Mesenchymal stem cell (in vitro differentiated cells and primary cell): ENCODE measurements at regions not wholly inside any gene's neighbourhood (a gene's known extent, or its start where the extent isn't known, plus 50 kb on each side); places are given as distances from the start of the nearest gene placed in this dataset.
"Not testable (repeated sequence)": the region's sequence is repeated elsewhere in the genome, so short reads cannot be mapped to it uniquely, and the experiment has no call there.

ENCODE experiments used
- DNase-seq: peaks from one replicate; pipeline ENCODE4 v3.0.0-alpha.2; 2013
- H2AFZ ChIP-seq: one replicate; pipeline ENCODE4 v1.6.1; 2013; ENCODE audit warnings: low read depth, mild to moderate bottlenecking, control low read depth, inconsistent platforms, low read length, moderate library complexity
- H2AK5ac ChIP-seq: 2 replicates; pipeline ENCODE4 v1.6.1; 2013; ENCODE audit warnings: low read length, moderate library complexity, mild to moderate bottlenecking, inconsistent platforms; ENCODE audit not compliant: severe bottlenecking
- H2BK120ac ChIP-seq: one replicate; pipeline ENCODE4 v1.6.1; 2013; ENCODE audit warnings: low read depth, mild to moderate bottlenecking, inconsistent platforms, low read length, moderate library complexity
- H2BK12ac ChIP-seq, 2 experiments: one replicate each; pipeline ENCODE4 v1.6.1; 2013; ENCODE audit warnings: inconsistent platforms in 2 of 2, low read length in 2 of 2, mild to moderate bottlenecking in 2 of 2, moderate library complexity in 2 of 2, control low read depth in 1 of 2
- H2BK15ac ChIP-seq: one replicate; pipeline ENCODE4 v1.6.1; 2013; ENCODE audit warnings: mild to moderate bottlenecking, low read depth, inconsistent platforms; ENCODE audit not compliant: poor library complexity, severe bottlenecking
- H2BK5ac ChIP-seq: 2 replicates; pipeline ENCODE4 v1.6.1; 2013; ENCODE audit warnings: low read depth, mild to moderate bottlenecking, low read length, control low read depth, inconsistent platforms; ENCODE audit not compliant: poor library complexity, severe bottlenecking
- H3K14ac ChIP-seq, 2 experiments: one replicate each; pipeline ENCODE4 v1.6.1; 2013; ENCODE audit warnings: inconsistent platforms in 2 of 2, low read length in 2 of 2, control low read depth in 1 of 2, mild to moderate bottlenecking in 1 of 2, moderate library complexity in 1 of 2
- H3K18ac ChIP-seq, 2 experiments: one replicate each; pipeline ENCODE4 v1.6.1; 2013; ENCODE audit warnings: inconsistent platforms in 2 of 2, low read length in 2 of 2, control low read depth in 1 of 2, low read depth in 1 of 2, mild to moderate bottlenecking in 1 of 2
- H3K23ac ChIP-seq, 2 experiments: one replicate each; pipeline ENCODE4 v1.6.1; 2013; ENCODE audit warnings: inconsistent platforms in 2 of 2, low read length in 2 of 2, mild to moderate bottlenecking in 2 of 2, moderate library complexity in 2 of 2, control low read depth in 1 of 2
- H3K27ac ChIP-seq: 2 replicates; pipeline ENCODE4 v1.5.1; 2013; ENCODE audit warnings: mild to moderate bottlenecking, moderate library complexity, low read length, control low read depth, inconsistent platforms; ENCODE audit not compliant: poor library complexity, severe bottlenecking
- H3K27me3 ChIP-seq, 2 experiments: 2 replicates each; pipeline versions ENCODE4 v1.6.1 to v1.7.0; 2013; ENCODE audit warnings: low read length in 2 of 2, mild to moderate bottlenecking in 2 of 2, moderate library complexity in 2 of 2, control low read depth in 1 of 2, inconsistent platforms in 1 of 2; ENCODE audit not compliant: control insufficient read depth in 1 of 2, insufficient read depth in 1 of 2
- H3K36me3 ChIP-seq, 2 experiments: 2 replicates each; pipeline versions ENCODE4 v1.6.1 to v1.7.0; 2013; ENCODE audit warnings: low read length in 2 of 2, control low read depth in 1 of 2, inconsistent platforms in 1 of 2, low read depth in 1 of 2, mild to moderate bottlenecking in 1 of 2; ENCODE audit not compliant: insufficient read depth in 2 of 2, control insufficient read depth in 1 of 2
- H3K4ac ChIP-seq, 2 experiments: one replicate each; pipeline ENCODE4 v1.6.1; 2013; ENCODE audit warnings: inconsistent platforms in 2 of 2, low read length in 2 of 2, mild to moderate bottlenecking in 2 of 2, moderate library complexity in 2 of 2, control low read depth in 1 of 2, low read depth in 1 of 2
- H3K4me1 ChIP-seq: 2 replicates; pipeline ENCODE4 v1.6.1; 2013; ENCODE audit warnings: low read depth, low read length, control low read depth; ENCODE audit not compliant: control insufficient read depth, insufficient read depth
- H3K4me2 ChIP-seq: 2 replicates; pipeline ENCODE4 v1.6.1; 2013; ENCODE audit warnings: low read length, mild to moderate bottlenecking, inconsistent platforms; ENCODE audit not compliant: poor library complexity, severe bottlenecking
- H3K4me3 ChIP-seq, 2 experiments: 2 replicates each; pipeline versions ENCODE4 v1.5.1 to v1.7.0; 2013; ENCODE audit warnings: low read length in 2 of 2, mild to moderate bottlenecking in 2 of 2, control low read depth in 1 of 2, low read depth in 1 of 2; ENCODE audit not compliant: insufficient read depth in 1 of 2
- H3K79me1 ChIP-seq: replicated peaks from 2 replicates; pipeline ENCODE4 v1.6.1; 2013; ENCODE audit warnings: mild to moderate bottlenecking, control low read depth, low read length, inconsistent platforms; ENCODE audit not compliant: poor library complexity, severe bottlenecking
- H3K9ac ChIP-seq: 2 replicates; pipeline ENCODE4 v1.7.0; 2013; ENCODE audit warnings: mild to moderate bottlenecking, low read length, moderate library complexity
- H3K9me3 ChIP-seq: 2 replicates; pipeline ENCODE4 v1.7.0; 2013; ENCODE audit warnings: mild to moderate bottlenecking, low read length; ENCODE audit not compliant: control insufficient read depth
- H4K8ac ChIP-seq: one replicate; pipeline ENCODE4 v1.6.1; 2013; ENCODE audit warnings: inconsistent platforms, mild to moderate bottlenecking, low read length, moderate library complexity
- H4K91ac ChIP-seq: one replicate; pipeline ENCODE4 v1.6.1; 2013; ENCODE audit warnings: mild to moderate bottlenecking, low read length, inconsistent platforms
- WGBS: methylation state at CpG from one replicate; pipeline ENCODE4 v1.1.7; 2013; ENCODE audit warnings: mixed read lengths; 5-methylcytosine and 5-hydroxymethylcytosine counted together

DNA sequence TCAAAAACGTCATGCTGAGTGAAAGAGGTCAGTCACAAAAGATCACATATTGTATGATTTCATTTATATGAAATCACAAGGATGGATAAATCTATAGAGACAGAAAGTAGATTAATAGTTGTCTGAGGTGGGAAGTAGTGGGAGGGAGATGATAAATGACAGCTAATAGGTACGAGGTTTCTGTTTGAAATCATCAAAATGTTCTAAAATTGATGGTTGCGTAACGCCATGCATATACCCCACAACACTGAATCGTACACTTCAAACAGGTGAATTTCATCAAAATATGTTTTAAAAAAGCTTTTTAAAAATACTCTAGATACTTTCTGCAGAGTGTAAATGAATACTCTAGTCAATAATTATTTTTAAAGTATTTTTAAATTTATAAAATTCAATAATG is 303.0 kb upstream of the STAC start:
- H4K8ac ChIP-seq, result no peak overlapping the region
- WGBS, result 80% methylated on average over 1 of the region's 5 CpGs
- H2BK5ac ChIP-seq, result no peak overlapping the region

GRCh38 chr3:36082958-36083357 is 297.3 kb upstream of the STAC start:
- WGBS, result 91% methylated on average over 12 of the region's 12 CpGs

More for the DNA sequence above, 303.0 kb upstream of the STAC start:
- H3K23ac ChIP-seq, result no peak overlapping the region
- no peaks in the 10 kb centered on the region for H3K4me1 ChIP-seq
- no peak overlapping the region for H3K4ac ChIP-seq
- no peak overlapping the region for H2AK5ac ChIP-seq
- no peaks in the 10 kb centered on the region for H3K9me3 ChIP-seq
- H2BK15ac ChIP-seq, result no peak overlapping the region
- H2BK120ac ChIP-seq, result no peak overlapping the region
- H2BK12ac ChIP-seq, result no peak overlapping the region
- H3K79me1 ChIP-seq, result no peaks in the 10 kb centered on the region
- H2AFZ ChIP-seq, result no peak overlapping the region
- DNase-seq, result no peak
- no peak overlapping the region for H3K18ac ChIP-seq
- H3K36me3 ChIP-seq, result no peaks in the 10 kb centered on the region
- no peak overlapping the region for H3K9ac ChIP-seq
- no peak overlapping the region for H3K4me2 ChIP-seq
- H3K4me3 ChIP-seq, result no peak overlapping the region
- H4K91ac ChIP-seq, result no peak overlapping the region
- no peak overlapping the region for H3K14ac ChIP-seq
- no peaks in the 10 kb centered on the region for H3K27me3 ChIP-seq
- no peak overlapping the region for H3K27ac ChIP-seq

GRCh38 chr3:36095238-36095637 is 285.1 kb upstream of the STAC start:
- Histone ChIP-seq H2BK15ac (no peak overlapping the region), H3K4me1 (no peaks in the 10 kb centered on the region), H3K27ac (no peak overlapping the region), H3K36me3 (no peaks in the 10 kb centered on the region), H3K9ac (no peak overlapping the region), H4K8ac (no peak overlapping the region), H3K27me3 (no peaks in the 10 kb centered on the region), H3K23ac (no peak overlapping the region), H3K4me2 (no peak overlapping the region), H3K9me3 (no peaks in the 10 kb centered on the region), H3K79me1 (no peaks in the 10 kb centered on the region), H3K18ac (no peak overlapping the region), H3K4me3 (no peak overlapping the region), H3K4ac (no peak overlapping the region), H2BK5ac (no peak overlapping the region), H2AK5ac (no peak overlapping the region), H2AFZ (no peak overlapping the region), H2BK12ac (no peak overlapping the region), H3K14ac (no peak overlapping the region), H4K91ac (no peak overlapping the region), H2BK120ac (no peak overlapping the region)
- 83% methylated on average over 3 of the region's 3 CpGs for WGBS
- DNase-seq, result no peak

More at GRCh38 chr3:36082958-36083357, 297.3 kb upstream of the STAC start:
- not testable (repeated sequence) for H3K4me2 ChIP-seq, H3K27ac ChIP-seq, H3K18ac ChIP-seq, H2BK15ac ChIP-seq, H3K4ac ChIP-seq, H2BK120ac ChIP-seq, H3K4me3 ChIP-seq, H3K36me3 ChIP-seq, H3K9me3 ChIP-seq, H3K4me1 ChIP-seq, H2AK5ac ChIP-seq, H3K9ac ChIP-seq, H3K14ac ChIP-seq, H3K27me3 ChIP-seq, H2BK12ac ChIP-seq, H2AFZ ChIP-seq, H3K23ac ChIP-seq, H4K8ac ChIP-seq, H3K79me1 ChIP-seq, H2BK5ac ChIP-seq, DNase-seq, H4K91ac ChIP-seq

- 91% methylated on average over 1 of the region's 2 CpGs for WGBS
- Histone ChIP-seq H3K9me3 (no peaks in the 10 kb centered on the region), H3K27me3 (no peaks in the 10 kb centered on the region), H4K91ac (no peak overlapping the region), H2BK12ac (no peak overlapping the region), H3K36me3 (no peaks in the 10 kb centered on the region), H2AFZ (no peak overlapping the region), H3K18ac (no peak overlapping the region), H3K27ac (no peak overlapping the region), H2BK5ac (no peak overlapping the region), H2AK5ac (no peak overlapping the region), H2BK120ac (no peak overlapping the region), H4K8ac (no peak overlapping the region), H2BK15ac (no peak overlapping the region), H3K4me1 (no peaks in the 10 kb centered on the region), H3K4me2 (no peak overlapping the region), H3K14ac (no peak overlapping the region), H3K4ac (no peak overlapping the region), H3K4me3 (no peak overlapping the region), H3K23ac (no peak overlapping the region), H3K9ac (no peak overlapping the region), H3K79me1 (no peaks in the 10 kb centered on the region)
- DNase-seq, result no peak
Observed at GRCh38 chr3:36097209-36097608, 283.1 kb upstream of the STAC start.
